HG02571 (cell line): ENCODE measurements at regions not wholly inside any gene's neighbourhood (a gene's known extent, or its start where the extent isn't known, plus 50 kb on each side); places are given as distances from the start of the nearest gene placed in this dataset.

ENCODE experiments used
- ATAC-seq: cut with Tn5 transposase; IDR thresholded peaks from one replicate; pipeline ENCODE4 v1.9.1; 2021; ENCODE audit warnings: mild to moderate bottlenecking, moderate library complexity; ENCODE audit not compliant: unreplicated experiment

- ATAC-seq: no peak
These were observed 58.1 kb upstream of the AGBL1 start for GRCh38 chr15:86021281-86022264.

GRCh38 chr15:86028961-86029360 lies 50.7 kb upstream of the AGBL1 start:
- no peak for ATAC-seq
